ENCODE measurements at regions not wholly inside any gene's neighbourhood (a gene's known extent, or its start where the extent isn't known, plus 50 kb on each side); places are given as distances from the start of the nearest gene placed in this dataset.
"Not testable (repeated sequence)": the region's sequence is repeated elsewhere in the genome, so short reads cannot be mapped to it uniquely, and the experiment has no call there.

GRCh38 chr7:9240001-9240400, 806.6 kb downstream of the NXPH1 start:
- no peak for DNase-seq

GRCh38 chr7:9241826-9242225, 808.4 kb downstream of the NXPH1 start:
- DNase-seq: no peak

- DNase-seq: no peak
Observed at GRCh38 chr7:9242636-9243035, 809.2 kb downstream of the NXPH1 start.

- no peak for DNase-seq
Observed at GRCh38 chr7:9250876-9251275, 817.5 kb downstream of the NXPH1 start.

- no peak for DNase-seq
Observed at GRCh38 chr7:9264395-9264794, 831.0 kb downstream of the NXPH1 start.

- DNase-seq: no peak
Observed at GRCh38 chr7:9280088-9280487, 846.7 kb downstream of the NXPH1 start.

- DNase-seq: no peak
Observed at GRCh38 chr7:9283246-9283645, 849.8 kb downstream of the NXPH1 start.

GRCh38 chr7:9302436-9302835, 869.0 kb downstream of the NXPH1 start:
- DNase-seq: no peak

- no peak for DNase-seq
Observed at GRCh38 chr7:9307131-9307530, 873.7 kb downstream of the NXPH1 start.

- no peak for DNase-seq
Observed at GRCh38 chr7:9324513-9324912, 891.1 kb downstream of the NXPH1 start.

- DNase-seq: no peak
Observed at GRCh38 chr7:9328296-9328695, 894.9 kb downstream of the NXPH1 start.

- DNase-seq: no peak
Observed at GRCh38 chr7:9349625-9350024, 916.2 kb downstream of the NXPH1 start.

GRCh38 chr7:9391221-9391620, 957.8 kb downstream of the NXPH1 start:
- DNase-seq: no peak

- no peak for DNase-seq
Observed at GRCh38 chr7:9391984-9392383, 958.6 kb downstream of the NXPH1 start.

- DNase-seq: not testable (repeated sequence)
Observed at GRCh38 chr7:9404386-9404785, 971.0 kb downstream of the NXPH1 start.

GRCh38 chr7:9407816-9408215, 974.4 kb downstream of the NXPH1 start:
- no peak for DNase-seq

- no peak for DNase-seq
Observed at GRCh38 chr7:9453521-9453920, 1020.1 kb downstream of the NXPH1 start.

GRCh38 chr7:9488555-9488954, 1055.1 kb downstream of the NXPH1 start:
- DNase-seq: no peak

GRCh38 chr7:9498303-9498702, 1064.9 kb downstream of the NXPH1 start:
- DNase-seq: no peak

GRCh38 chr7:9502269-9502668, 1068.9 kb downstream of the NXPH1 start:
- DNase-seq: no peak

GRCh38 chr7:9504678-9505077, 1071.3 kb downstream of the NXPH1 start:
- no peak for DNase-seq

- DNase-seq: no peak
Observed at GRCh38 chr7:9505516-9505915, 1072.1 kb downstream of the NXPH1 start.

- no peak for DNase-seq
Observed at GRCh38 chr7:9507290-9507689, 1073.9 kb downstream of the NXPH1 start.

- no peak for DNase-seq
Observed at GRCh38 chr7:9516662-9517061, 1083.3 kb downstream of the NXPH1 start.

GRCh38 chr7:9523579-9523978, 1090.2 kb downstream of the NXPH1 start:
- DNase-seq: no peak

GRCh38 chr7:9552431-9552830, 1119.0 kb downstream of the NXPH1 start:
- not testable (repeated sequence) for DNase-seq
